CD4-positive, CD25-positive, alpha-beta regulatory T cell (primary cell): ENCODE measurements at regions not wholly inside any gene's neighbourhood (a gene's known extent, or its start where the extent isn't known, plus 50 kb on each side); places are given as distances from the start of the nearest gene placed in this dataset.

Experiments used
- ATAC-seq, 2 donors: fragments of 150-1000 bp; cut with Tn5 transposase; one replicate each; pipeline ENCODE4 v1.10.0; 2021; ENCODE audit warnings: low read depth in 2 of 2, moderate number of reproducible peaks in 2 of 2, moderate library complexity in 1 of 2
- DNase-seq, 3 donors: peaks; one replicate each; pipeline versions ENCODE4 v3.0.0 to v3.0.0-alpha.2; 2012 to 2022; ENCODE audit warnings: mixed read lengths in 1 of 3
- H3K27ac ChIP-seq: one replicate; pipeline ENCODE4 v1.7.0; 2013; ENCODE audit warnings: mild to moderate bottlenecking, low read length; ENCODE audit not compliant: insufficient read depth, poor library complexity, severe bottlenecking
- H3K27me3 ChIP-seq: one replicate; pipeline ENCODE4 v1.7.0; 2013; ENCODE audit warnings: low read length; ENCODE audit not compliant: control insufficient read depth, insufficient read depth
- H3K36me3 ChIP-seq: one replicate; pipeline ENCODE4 v1.7.0; 2013; ENCODE audit warnings: mild to moderate bottlenecking, low read length, moderate library complexity; ENCODE audit not compliant: control insufficient read depth, insufficient read depth
- H3K4me1 ChIP-seq: 2 replicates; pipeline ENCODE4 v1.7.0; 2013; ENCODE audit warnings: mild to moderate bottlenecking, low read length; ENCODE audit not compliant: insufficient read depth, control insufficient read depth, poor library complexity, severe bottlenecking
- H3K4me3 ChIP-seq: one replicate; pipeline ENCODE4 v1.7.0; 2013; ENCODE audit warnings: low read depth, mild to moderate bottlenecking, low read length, moderate library complexity
- H3K9me3 ChIP-seq, 2 experiments: 1 replicate in 1 of 2; 2 replicates in 1 of 2; pipeline ENCODE4 v1.7.0; 2013; ENCODE audit warnings: low read length in 2 of 2, mild to moderate bottlenecking in 1 of 2, moderate library complexity in 1 of 2; ENCODE audit not compliant: control insufficient read depth in 2 of 2
- H3K27ac Mint-ChIP-seq, 3 donors: one replicate each; pipeline ENCODE4 v1.8.0; 2020 to 2022; ENCODE audit warnings: mild to moderate bottlenecking in 3 of 3, mixed read lengths in 3 of 3, moderate library complexity in 2 of 3
- H3K27me3 Mint-ChIP-seq: one replicate; pipeline ENCODE4 v1.8.0; 2022; ENCODE audit warnings: mild to moderate bottlenecking, mixed read lengths
- H3K36me3 Mint-ChIP-seq: one replicate; pipeline ENCODE4 v1.8.0; 2020; ENCODE audit warnings: mixed read lengths
- H3K4me1 Mint-ChIP-seq, 4 donors: one replicate each; pipeline ENCODE4 v1.8.0; 2020 to 2022; ENCODE audit warnings: mixed read lengths in 4 of 4, mild to moderate bottlenecking in 1 of 4
- H3K4me3 Mint-ChIP-seq, 4 donors: one replicate each; pipeline ENCODE4 v1.8.0; 2020 to 2022; ENCODE audit warnings: mild to moderate bottlenecking in 4 of 4, mixed read lengths in 4 of 4, moderate library complexity in 3 of 4
- H3K9me3 Mint-ChIP-seq, 7 donors: one replicate each; pipeline ENCODE4 v1.8.0; 2020 to 2022; ENCODE audit warnings: mixed read lengths in 7 of 7, mild to moderate bottlenecking in 3 of 7, moderate library complexity in 2 of 7

GRCh38 chrX:16386126-16386525, 218.8 kb downstream of the MAGEB17 start:
- Histone ChIP-seq H3K36me3 (no peaks in the 10 kb centered on the region), H3K4me1 (no peaks in the 10 kb centered on the region), H3K9me3 (no peaks in the 10 kb centered on the region), H3K4me3 (no peak overlapping the region), H3K27me3 (no peaks in the 10 kb centered on the region), H3K27ac (no peak overlapping the region)
- no peaks in the 10 kb centered on the region for H3K36me3 Mint-ChIP-seq
- H3K4me1 Mint-ChIP-seq = no peaks in the 10 kb centered on the region
- H3K27me3 Mint-ChIP-seq = no peaks in the 10 kb centered on the region
- H3K9me3 Mint-ChIP-seq = peaks cover 0 to 2% (median 0%) of the 10 kb centered on the region in 7 donors
- no peak overlapping the region for H3K4me3 Mint-ChIP-seq
- H3K27ac Mint-ChIP-seq = no peak overlapping the region
- ATAC-seq = no peak
- DNase-seq = no peak

- no peak for ATAC-seq
- Mint-ChIP-seq H3K4me3 (no peak overlapping the region), H3K27ac (no peak overlapping the region), H3K4me1 (no peaks in the 10 kb centered on the region), H3K27me3 (no peaks in the 10 kb centered on the region), H3K36me3 (no peaks in the 10 kb centered on the region), H3K9me3 (peaks cover 0 to 3% (median 0%) of the 10 kb centered on the region in 7 donors)
- no peaks in the 10 kb centered on the region for H3K4me1 ChIP-seq
- no peak overlapping the region for H3K4me3 ChIP-seq
- no peaks in the 10 kb centered on the region for H3K27me3 ChIP-seq
- H3K9me3 ChIP-seq = no peaks in the 10 kb centered on the region
- H3K27ac ChIP-seq = no peak overlapping the region
- DNase-seq = no peak
- H3K36me3 ChIP-seq = no peaks in the 10 kb centered on the region
Measured at GRCh38 chrX:16392597-16392996, 225.3 kb downstream of the MAGEB17 start.

GRCh38 chrX:16394290-16394689, 227.0 kb downstream of the MAGEB17 start:
- Mint-ChIP-seq H3K27me3 (no peaks in the 10 kb centered on the region), H3K9me3 (peaks cover 0 to 5% (median 0%) of the 10 kb centered on the region in 7 donors), H3K4me3 (no peak overlapping the region), H3K36me3 (no peaks in the 10 kb centered on the region), H3K4me1 (no peaks in the 10 kb centered on the region), H3K27ac (no peak overlapping the region)
- H3K4me1 ChIP-seq = no peaks in the 10 kb centered on the region
- no peaks in the 10 kb centered on the region for H3K9me3 ChIP-seq
- ATAC-seq (no peak), DNase-seq (no peak)
- no peaks in the 10 kb centered on the region for H3K36me3 ChIP-seq
- H3K27ac ChIP-seq = no peak overlapping the region
- no peaks in the 10 kb centered on the region for H3K27me3 ChIP-seq
- H3K4me3 ChIP-seq = no peak overlapping the region

GRCh38 chrX:16403808-16404207, 236.5 kb downstream of the MAGEB17 start:
- no peaks in the 10 kb centered on the region for H3K36me3 Mint-ChIP-seq
- no peaks in the 10 kb centered on the region for H3K27me3 ChIP-seq

GRCh38 chrX:16416588-16416987, 233.4 kb upstream of the S100G start:
- no peak for ATAC-seq
- no peaks in the 10 kb centered on the region for H3K27me3 ChIP-seq
- Mint-ChIP-seq H3K4me1 (no peaks in the 10 kb centered on the region), H3K27ac (no peak overlapping the region), H3K36me3 (no peaks in the 10 kb centered on the region), H3K27me3 (no peaks in the 10 kb centered on the region), H3K9me3 (no peaks in the 10 kb centered on the region), H3K4me3 (no peak overlapping the region)
- no peak overlapping the region for H3K27ac ChIP-seq
- H3K4me1 ChIP-seq = no peaks in the 10 kb centered on the region
- H3K9me3 ChIP-seq = no peaks in the 10 kb centered on the region
- H3K4me3 ChIP-seq = no peak overlapping the region
- DNase-seq = no peak
- H3K36me3 ChIP-seq = no peaks in the 10 kb centered on the region

More at GRCh38 chrX:16403808-16404207, 236.5 kb downstream of the MAGEB17 start:
- Histone ChIP-seq H3K9me3 (no peaks in the 10 kb centered on the region), H3K4me1 (no peaks in the 10 kb centered on the region), H3K36me3 (no peaks in the 10 kb centered on the region), H3K27ac (no peak overlapping the region), H3K4me3 (no peak overlapping the region)
- no peak for ATAC-seq
- H3K4me1 Mint-ChIP-seq = no peaks in the 10 kb centered on the region
- no peak for DNase-seq
- peaks cover 0 to 2% (median 0%) of the 10 kb centered on the region in 7 donors for H3K9me3 Mint-ChIP-seq
- no peak overlapping the region for H3K4me3 Mint-ChIP-seq
- H3K27me3 Mint-ChIP-seq = no peaks in the 10 kb centered on the region
- H3K27ac Mint-ChIP-seq = no peak overlapping the region

- Mint-ChIP-seq H3K36me3 (no peaks in the 10 kb centered on the region), H3K9me3 (no peaks in the 10 kb centered on the region), H3K4me1 (no peaks in the 10 kb centered on the region), H3K27me3 (no peaks in the 10 kb centered on the region), H3K4me3 (no peak overlapping the region), H3K27ac (no peak overlapping the region)
- Histone ChIP-seq H3K36me3 (no peaks in the 10 kb centered on the region), H3K27me3 (no peaks in the 10 kb centered on the region), H3K4me1 (no peaks in the 10 kb centered on the region), H3K27ac (no peak overlapping the region), H3K4me3 (no peak overlapping the region), H3K9me3 (no peaks in the 10 kb centered on the region)
- ATAC-seq = no peak
- no peak for DNase-seq
Measured at GRCh38 chrX:16418650-16419049, 231.3 kb upstream of the S100G start.

- H3K4me1 ChIP-seq = no peaks in the 10 kb centered on the region
- no peak for ATAC-seq
- Mint-ChIP-seq H3K4me1 (peaks cover 0 to 2% (median 1%) of the 10 kb centered on the region in 4 donors), H3K36me3 (no peaks in the 10 kb centered on the region), H3K27me3 (peaks cover 4% of the 10 kb centered on the region), H3K4me3 (no peak overlapping the region), H3K27ac (no peak overlapping the region), H3K9me3 (peaks cover 0 to 1% (median 0%) of the 10 kb centered on the region in 7 donors)
- no peaks in the 10 kb centered on the region for H3K9me3 ChIP-seq
- no peak overlapping the region for H3K4me3 ChIP-seq
- no peak overlapping the region for H3K27ac ChIP-seq
- no peak for DNase-seq
- no peaks in the 10 kb centered on the region for H3K27me3 ChIP-seq
- H3K36me3 ChIP-seq = no peaks in the 10 kb centered on the region
Measured at GRCh38 chrX:16427668-16428067, 222.3 kb upstream of the S100G start.

GRCh38 chrX:16429406-16429805, 220.6 kb upstream of the S100G start:
- Mint-ChIP-seq H3K27me3 (peaks cover 4% of the 10 kb centered on the region), H3K36me3 (no peaks in the 10 kb centered on the region), H3K4me1 (peaks cover 0 to 4% (median under 1%) of the 10 kb centered on the region in 4 donors), H3K9me3 (peaks cover 0 to 1% (median 0%) of the 10 kb centered on the region in 7 donors), H3K27ac (no peak overlapping the region), H3K4me3 (no peak overlapping the region)
- no peaks in the 10 kb centered on the region for H3K4me1 ChIP-seq
- H3K9me3 ChIP-seq = no peaks in the 10 kb centered on the region
- ATAC-seq (no peak), DNase-seq (no peak)
- no peak overlapping the region for H3K4me3 ChIP-seq
- no peaks in the 10 kb centered on the region for H3K36me3 ChIP-seq
- H3K27ac ChIP-seq = no peak overlapping the region
- no peaks in the 10 kb centered on the region for H3K27me3 ChIP-seq
